ENCODE measurements at regions not wholly inside any gene's neighbourhood (a gene's known extent, or its start where the extent isn't known, plus 50 kb on each side); places are given as distances from the start of the nearest gene placed in this dataset.

GRCh38 chr4:58465031-58465430 is 1354.8 kb upstream of the IGFBP7 start:
- H3K4me1 ChIP-seq (ENCODE audit: control insufficient read depth, insufficient read depth, low read length): no peaks in the 10 kb centered on the region
- TF ChIP-seq ZNF544 (tag by site-specific recombination; IDR thresholded peaks at IDR 0.05): no peak
- no peak for TF ChIP-seq SP2 (tag by site-specific recombination; IDR thresholded peaks at IDR 0.05)
- no peak for TF ChIP-seq ZNF324 (tag by site-specific recombination; IDR thresholded peaks at IDR 0.05)
- TF ChIP-seq ZNF184 (tag by site-specific recombination; IDR thresholded peaks at IDR 0.05): no peak
- no peak for TF ChIP-seq ATF2 (tag by site-specific recombination; IDR thresholded peaks at IDR 0.05; ENCODE audit: low read depth)
- no peak for TF ChIP-seq ZBTB49 (tag by site-specific recombination; IDR thresholded peaks at IDR 0.05; ENCODE audit: low read depth)
- ChIA-PET CTCF (no interaction called here), POLR2A (no interaction called here)
- no peak overlapping the region for H3K4me3 ChIP-seq (ENCODE audit: low read depth, low read length)
- no peaks in the 10 kb centered on the region for H3K9me3 ChIP-seq (ENCODE audit: control insufficient read depth, insufficient read depth, low read depth, low read length)
- H3K27ac ChIP-seq (ENCODE audit: extremely low read depth, low read depth, low read length): no peak overlapping the region
- no peaks in the 10 kb centered on the region for H3K36me3 ChIP-seq (ENCODE audit: control insufficient read depth in 2 of 2, insufficient read depth in 1 of 2, low read length in 2 of 2)

GRCh38 chr4:58456727-58457384 is 1346.7 kb upstream of the IGFBP7 start:
- Histone ChIP-seq H3K9me3 (ENCODE audit: control insufficient read depth, insufficient read depth, low read depth, low read length) (no peaks in the 10 kb centered on the region), H3K4me1 (ENCODE audit: control insufficient read depth, insufficient read depth, low read length) (no peaks in the 10 kb centered on the region), H3K4me3 (ENCODE audit: low read depth, low read length) (no peak overlapping the region), H3K36me3 (ENCODE audit: control insufficient read depth in 2 of 2, insufficient read depth in 1 of 2, low read length in 2 of 2) (no peaks in the 10 kb centered on the region), H3K27ac (ENCODE audit: extremely low read depth, low read depth, low read length) (no peak overlapping the region)
- TF ChIP-seq ZFP3 (tag by site-specific recombination; IDR thresholded peaks at IDR 0.05; ENCODE audit: low read depth): no peak
- no peak for TF ChIP-seq ZSCAN30 (tag by site-specific recombination; IDR thresholded peaks at IDR 0.05)
- no peak for TF ChIP-seq PRDM2 (tag by site-specific recombination; IDR thresholded peaks at IDR 0.05; ENCODE audit: borderline replicate concordance)
- no peak for TF ChIP-seq ZNF157 (tag by site-specific recombination; IDR thresholded peaks at IDR 0.05)
- no peak for TF ChIP-seq ZNF76 (tag by site-specific recombination; IDR thresholded peaks at IDR 0.05; ENCODE audit: borderline replicate concordance, low read depth)
- TF ChIP-seq ZNF350 (tag by site-specific recombination; IDR thresholded peaks at IDR 0.05): no peak
- TF ChIP-seq ZNF133 (tag by site-specific recombination; IDR thresholded peaks at IDR 0.05): no peak
- no peak for TF ChIP-seq ZNF423 (tag by site-specific recombination; IDR thresholded peaks at IDR 0.05)
- no peak for TF ChIP-seq SP3 (tag by site-specific recombination; IDR thresholded peaks at IDR 0.05)
- no peak for TF ChIP-seq ZNF639 (tag by site-specific recombination; IDR thresholded peaks at IDR 0.05)
- TF ChIP-seq PATZ1 (tag by site-specific recombination; IDR thresholded peaks at IDR 0.05): no peak
- TF ChIP-seq ZNF266 (tag by site-specific recombination; IDR thresholded peaks at IDR 0.05; ENCODE audit: low read depth): no peak
- CTCF ChIA-PET: no interaction called here
- POLR2A ChIA-PET: no interaction called here
